WTC11 (cell line): ENCODE measurements at regions not wholly inside any gene's neighbourhood (a gene's known extent, or its start where the extent isn't known, plus 50 kb on each side); places are given as distances from the start of the nearest gene placed in this dataset.

ENCODE experiments used
- ATAC-seq: fragments of 200-7000 bp; cut with Tn5 transposase; 2 replicates; pipeline ENCODE4 v1.10.0; 2021; ENCODE audit warnings: mild to moderate bottlenecking, moderate library complexity
- CTCF ChIA-PET: fragments of 300-600 bp; sonication (Branson Sonifier 250); formaldehyde crosslinking; loops from one replicate; lab custom pipeline; 2021; ENCODE audit warnings: antibody characterized with exemption; lab: Charles Lee
- POLR2A ChIA-PET: fragments of 350-600 bp; sonication (Branson Sonifier 250); formaldehyde crosslinking; loops from one replicate; lab custom pipeline; 2021; ENCODE audit warnings: antibody characterized with exemption; lab: Charles Lee
- DNase-seq: peaks from one replicate; pipeline ENCODE4 v3.0.0; 2021; ENCODE audit warnings: low spot score
- H3K27ac Mint-ChIP-seq: 2 replicates; pipeline ENCODE4 v1.8.0; 2021; ENCODE audit warnings: mixed read lengths
- H3K27me3 Mint-ChIP-seq: 2 replicates; pipeline ENCODE4 v1.8.0; 2021; ENCODE audit warnings: low read depth, mild to moderate bottlenecking, moderate library complexity, mixed read lengths
- H3K36me3 Mint-ChIP-seq: 2 replicates; pipeline ENCODE4 v1.8.0; 2021; ENCODE audit warnings: mixed read lengths
- H3K4me1 Mint-ChIP-seq: 2 replicates; pipeline ENCODE4 v1.8.0; 2022; ENCODE audit warnings: mixed read lengths
- H3K4me3 Mint-ChIP-seq: 2 replicates; pipeline ENCODE4 v1.8.0; 2021; ENCODE audit warnings: mild to moderate bottlenecking, moderate library complexity, mixed read lengths
- H3K9me3 Mint-ChIP-seq: 2 replicates; pipeline ENCODE4 v1.8.0; 2021; ENCODE audit warnings: mixed read lengths
- ATF1 ChIP-seq: sonication (generic); formaldehyde crosslinking; IDR thresholded peaks from 2 replicates; pipeline ENCODE4 v1.8.1; 2023; ENCODE audit warnings: mild to moderate bottlenecking, moderate library complexity, missing genetic modification reagents
- ATF6 ChIP-seq: sonication (generic); formaldehyde crosslinking; IDR thresholded peaks from 2 replicates; pipeline ENCODE4 v1.8.1; 2023; ENCODE audit warnings: mild to moderate bottlenecking, missing genetic modification reagents
- CREM ChIP-seq: sonication (generic); formaldehyde crosslinking; IDR thresholded peaks from 2 replicates; pipeline ENCODE4 v1.8.1; 2022; ENCODE audit warnings: mild to moderate bottlenecking, missing genetic modification reagents, moderate library complexity
- FOXJ3 ChIP-seq: sonication (generic); formaldehyde crosslinking; IDR thresholded peaks from 2 replicates; pipeline ENCODE4 v1.9.0; 2021; ENCODE audit warnings: missing genetic modification reagents, mild to moderate bottlenecking, borderline replicate concordance
- GRHL2 ChIP-seq: fragments of 250-450 bp; sonication (Bioruptor Pico); IDR thresholded peaks from 2 replicates; pipeline ENCODE4 v1.8.0; 2022; ENCODE audit warnings: mild to moderate bottlenecking, moderate library complexity; ENCODE audit not compliant: insufficient replicate concordance, severe bottlenecking
- MYBL2 ChIP-seq: sonication (generic); formaldehyde crosslinking; IDR thresholded peaks from 2 replicates; pipeline ENCODE4 v1.8.1; 2023; ENCODE audit warnings: mild to moderate bottlenecking, moderate library complexity, missing genetic modification reagents
- NR1H2 ChIP-seq: sonication (generic); formaldehyde crosslinking; IDR thresholded peaks from 2 replicates; pipeline ENCODE4 v1.9.0; 2021; ENCODE audit warnings: mild to moderate bottlenecking, moderate library complexity, missing genetic modification reagents
- NR3C1 ChIP-seq: sonication (generic); formaldehyde crosslinking; conservative IDR thresholded peaks from 2 replicates; pipeline ENCODE4 v1.8.1; 2023; ENCODE audit warnings: low read depth, mild to moderate bottlenecking, missing genetic modification reagents
- RORB ChIP-seq: fragments of 250-450 bp; sonication (Bioruptor Pico); IDR thresholded peaks from 2 replicates; pipeline ENCODE4 v1.9.0; 2021; ENCODE audit warnings: mild to moderate bottlenecking
- TEAD4 ChIP-seq: sonication (generic); formaldehyde crosslinking; IDR thresholded peaks from 2 replicates; pipeline ENCODE4 v1.8.0; 2022; ENCODE audit warnings: mild to moderate bottlenecking, missing genetic modification reagents
- ZNF423 ChIP-seq: fragments of 250-450 bp; sonication (Bioruptor Pico); IDR thresholded peaks from 2 replicates; pipeline ENCODE4 v2.1.2; 2022; ENCODE audit warnings: mild to moderate bottlenecking, moderate library complexity
- ZNF671 ChIP-seq: fragments of 250-450 bp; sonication (Bioruptor Pico); IDR thresholded peaks from 2 replicates; pipeline ENCODE4 v1.8.0; 2021; ENCODE audit warnings: mild to moderate bottlenecking
- ZSCAN18 ChIP-seq: fragments of 250-450 bp; sonication (Bioruptor Pico); IDR thresholded peaks from 2 replicates; pipeline ENCODE4 v2.1.2; 2022; ENCODE audit warnings: mild to moderate bottlenecking, moderate library complexity
- TF ChIP-seq, protein P1 (sequence below): sonication (generic); formaldehyde crosslinking; IDR thresholded peaks from 2 replicates; pipeline ENCODE4 v1.8.0; 2022; ENCODE audit warnings: mild to moderate bottlenecking, missing genetic modification reagents
- TF ChIP-seq, protein P2 (sequence below): fragments of 200-600 bp; IDR thresholded peaks from 2 replicates; pipeline ENCODE4 v1.8.0; 2022; ENCODE audit warnings: antibody characterized with exemption
- TF ChIP-seq, protein P3 (sequence below): sonication (generic); formaldehyde crosslinking; IDR thresholded peaks from 2 replicates; pipeline ENCODE4 v1.8.0; 2022; ENCODE audit warnings: mild to moderate bottlenecking, missing genetic modification reagents
- TF ChIP-seq, protein P4 (sequence below): sonication (generic); formaldehyde crosslinking; IDR thresholded peaks from 2 replicates; pipeline ENCODE4 v1.8.0; 2022; ENCODE audit warnings: missing genetic modification reagents

DNA sequence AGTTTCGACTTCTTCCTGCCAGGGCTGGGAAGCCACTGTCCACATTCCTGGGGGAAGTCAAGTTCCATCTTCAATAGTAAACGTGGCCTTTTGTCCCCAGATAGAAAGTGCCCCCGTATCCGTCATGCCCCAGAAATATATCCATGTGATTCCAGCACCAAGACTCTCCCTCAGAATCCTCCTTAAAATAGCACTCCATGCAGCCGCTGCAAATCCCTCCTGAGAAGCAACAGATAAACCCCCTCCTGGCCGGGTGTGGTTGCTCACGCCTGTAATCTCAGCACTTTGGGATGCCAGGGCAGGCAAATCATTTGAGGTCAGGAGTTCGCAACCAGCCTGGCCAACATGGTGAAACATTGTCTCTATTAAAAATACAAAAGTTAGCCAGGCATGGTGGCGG, 126.1 kb downstream of the OLFM1 start (continued):
- no peak for TF ChIP-seq GRHL2
- TF ChIP-seq TEAD4 (CRISPR knock-in tag), result no peak

DNA sequence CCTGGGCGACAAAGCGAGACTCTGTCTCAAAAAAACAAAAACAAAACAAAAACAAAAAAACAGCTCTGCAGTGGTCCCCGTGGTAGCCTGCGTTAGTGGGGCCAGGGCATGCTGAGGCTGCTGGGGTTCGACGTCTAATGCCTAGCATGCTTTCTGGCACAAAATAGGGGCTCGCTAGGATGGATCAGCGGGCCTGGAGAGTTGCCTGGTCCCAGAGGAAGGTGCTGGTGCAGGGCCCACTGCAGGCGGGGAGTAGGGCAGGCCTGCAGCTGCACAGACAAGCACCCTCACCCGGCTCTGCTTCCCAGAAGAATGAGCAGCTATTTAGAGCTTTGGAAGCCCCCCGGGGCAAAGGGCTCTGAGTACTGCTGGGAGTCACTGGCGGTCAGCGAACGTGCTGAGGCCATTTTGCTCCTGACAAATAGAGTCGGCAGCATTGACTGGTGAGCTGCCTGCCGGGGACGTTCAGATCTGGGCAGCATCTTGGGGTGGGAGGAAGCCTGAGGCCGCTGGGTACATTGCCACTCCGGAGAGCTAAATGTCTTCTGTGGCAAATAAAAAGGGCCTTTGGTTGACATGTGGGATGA, 126.7 kb downstream of the OLFM1 start:
- no peak overlapping the region for H3K27ac Mint-ChIP-seq
- ATAC-seq, result no peak
- TF ChIP-seq GRHL2, result no peak
- TF ChIP-seq, protein P1, sequence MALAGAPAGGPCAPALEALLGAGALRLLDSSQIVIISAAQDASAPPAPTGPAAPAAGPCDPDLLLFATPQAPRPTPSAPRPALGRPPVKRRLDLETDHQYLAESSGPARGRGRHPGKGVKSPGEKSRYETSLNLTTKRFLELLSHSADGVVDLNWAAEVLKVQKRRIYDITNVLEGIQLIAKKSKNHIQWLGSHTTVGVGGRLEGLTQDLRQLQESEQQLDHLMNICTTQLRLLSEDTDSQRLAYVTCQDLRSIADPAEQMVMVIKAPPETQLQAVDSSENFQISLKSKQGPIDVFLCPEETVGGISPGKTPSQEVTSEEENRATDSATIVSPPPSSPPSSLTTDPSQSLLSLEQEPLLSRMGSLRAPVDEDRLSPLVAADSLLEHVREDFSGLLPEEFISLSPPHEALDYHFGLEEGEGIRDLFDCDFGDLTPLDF (CRISPR knock-in tag), result no peak
- TF ChIP-seq, protein P2, sequence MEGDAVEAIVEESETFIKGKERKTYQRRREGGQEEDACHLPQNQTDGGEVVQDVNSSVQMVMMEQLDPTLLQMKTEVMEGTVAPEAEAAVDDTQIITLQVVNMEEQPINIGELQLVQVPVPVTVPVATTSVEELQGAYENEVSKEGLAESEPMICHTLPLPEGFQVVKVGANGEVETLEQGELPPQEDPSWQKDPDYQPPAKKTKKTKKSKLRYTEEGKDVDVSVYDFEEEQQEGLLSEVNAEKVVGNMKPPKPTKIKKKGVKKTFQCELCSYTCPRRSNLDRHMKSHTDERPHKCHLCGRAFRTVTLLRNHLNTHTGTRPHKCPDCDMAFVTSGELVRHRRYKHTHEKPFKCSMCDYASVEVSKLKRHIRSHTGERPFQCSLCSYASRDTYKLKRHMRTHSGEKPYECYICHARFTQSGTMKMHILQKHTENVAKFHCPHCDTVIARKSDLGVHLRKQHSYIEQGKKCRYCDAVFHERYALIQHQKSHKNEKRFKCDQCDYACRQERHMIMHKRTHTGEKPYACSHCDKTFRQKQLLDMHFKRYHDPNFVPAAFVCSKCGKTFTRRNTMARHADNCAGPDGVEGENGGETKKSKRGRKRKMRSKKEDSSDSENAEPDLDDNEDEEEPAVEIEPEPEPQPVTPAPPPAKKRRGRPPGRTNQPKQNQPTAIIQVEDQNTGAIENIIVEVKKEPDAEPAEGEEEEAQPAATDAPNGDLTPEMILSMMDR, result no peak
- no peak for TF ChIP-seq RORB
- no peak for TF ChIP-seq TEAD4 (CRISPR knock-in tag)
- TF ChIP-seq, protein P3, sequence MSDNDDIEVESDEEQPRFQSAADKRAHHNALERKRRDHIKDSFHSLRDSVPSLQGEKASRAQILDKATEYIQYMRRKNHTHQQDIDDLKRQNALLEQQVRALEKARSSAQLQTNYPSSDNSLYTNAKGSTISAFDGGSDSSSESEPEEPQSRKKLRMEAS (CRISPR knock-in tag), result no peak
- no peak for TF ChIP-seq NR3C1
- TF ChIP-seq ZNF671 (CRISPR knock-in tag), result no peak
- TF ChIP-seq, all 79 proteins: peak for 0
- Mint-ChIP-seq H3K27me3 (no peaks in the 10 kb centered on the region), H3K4me3 (no peak overlapping the region), H3K4me1 (peaks cover 27% of the 10 kb centered on the region), H3K36me3 (peaks cover 2% of the 10 kb centered on the region; the same call in 1 of the 2 replicates), H3K9me3 (peaks cover 16% of the 10 kb centered on the region)
- peak; percentile 12 for DNase-seq
- ChIA-PET CTCF (interaction anchor here (0.9 to 1.0 kb wide), 2 partner anchors 36 to 58 kb away, joined by 3 read pairs; no protein-coding TSS in a partner anchor), POLR2A (no interaction called here)

- POLR2A ChIA-PET, result no interaction called here
- ATAC-seq (no peak), DNase-seq (peak; percentile 9)
- TF ChIP-seq NR1H2 (CRISPR knock-in tag), result no peak
- TF ChIP-seq ATF6 (CRISPR knock-in tag), result no peak
- TF ChIP-seq FOXJ3 (CRISPR knock-in tag), result no peak
- no peak for TF ChIP-seq ZSCAN18
- no peak for TF ChIP-seq MYBL2 (CRISPR knock-in tag)
- TF ChIP-seq ATF1 (CRISPR knock-in tag), result no peak
- TF ChIP-seq, protein P4, sequence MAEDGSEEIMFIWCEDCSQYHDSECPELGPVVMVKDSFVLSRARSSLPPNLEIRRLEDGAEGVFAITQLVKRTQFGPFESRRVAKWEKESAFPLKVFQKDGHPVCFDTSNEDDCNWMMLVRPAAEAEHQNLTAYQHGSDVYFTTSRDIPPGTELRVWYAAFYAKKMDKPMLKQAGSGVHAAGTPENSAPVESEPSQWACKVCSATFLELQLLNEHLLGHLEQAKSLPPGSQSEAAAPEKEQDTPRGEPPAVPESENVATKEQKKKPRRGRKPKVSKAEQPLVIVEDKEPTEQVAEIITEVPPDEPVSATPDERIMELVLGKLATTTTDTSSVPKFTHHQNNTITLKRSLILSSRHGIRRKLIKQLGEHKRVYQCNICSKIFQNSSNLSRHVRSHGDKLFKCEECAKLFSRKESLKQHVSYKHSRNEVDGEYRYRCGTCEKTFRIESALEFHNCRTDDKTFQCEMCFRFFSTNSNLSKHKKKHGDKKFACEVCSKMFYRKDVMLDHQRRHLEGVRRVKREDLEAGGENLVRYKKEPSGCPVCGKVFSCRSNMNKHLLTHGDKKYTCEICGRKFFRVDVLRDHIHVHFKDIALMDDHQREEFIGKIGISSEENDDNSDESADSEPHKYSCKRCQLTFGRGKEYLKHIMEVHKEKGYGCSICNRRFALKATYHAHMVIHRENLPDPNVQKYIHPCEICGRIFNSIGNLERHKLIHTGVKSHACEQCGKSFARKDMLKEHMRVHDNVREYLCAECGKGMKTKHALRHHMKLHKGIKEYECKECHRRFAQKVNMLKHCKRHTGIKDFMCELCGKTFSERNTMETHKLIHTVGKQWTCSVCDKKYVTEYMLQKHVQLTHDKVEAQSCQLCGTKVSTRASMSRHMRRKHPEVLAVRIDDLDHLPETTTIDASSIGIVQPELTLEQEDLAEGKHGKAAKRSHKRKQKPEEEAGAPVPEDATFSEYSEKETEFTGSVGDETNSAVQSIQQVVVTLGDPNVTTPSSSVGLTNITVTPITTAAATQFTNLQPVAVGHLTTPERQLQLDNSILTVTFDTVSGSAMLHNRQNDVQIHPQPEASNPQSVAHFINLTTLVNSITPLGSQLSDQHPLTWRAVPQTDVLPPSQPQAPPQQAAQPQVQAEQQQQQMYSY (CRISPR knock-in tag), result no peak
- no peak for TF ChIP-seq ZNF423 (CRISPR knock-in tag)
- no peak for TF ChIP-seq CREM
- no peak overlapping the region for H3K4me3 Mint-ChIP-seq
- H3K36me3 Mint-ChIP-seq, result peaks cover 2% of the 10 kb centered on the region; the same call in 1 of the 2 replicates
- peaks cover 16% of the 10 kb centered on the region for H3K9me3 Mint-ChIP-seq
- no peak overlapping the region for H3K27ac Mint-ChIP-seq
- H3K4me1 Mint-ChIP-seq, result peaks cover 31% of the 10 kb centered on the region
- CTCF ChIA-PET, result interaction anchor here (0.9 kb wide), 1 partner anchor 59 kb away, joined by 3 read pairs; no protein-coding TSS in a partner anchor
- no peaks in the 10 kb centered on the region for H3K27me3 Mint-ChIP-seq
Measured at GRCh38 chr9:135214706-135215105, 127.2 kb downstream of the OLFM1 start.
